GM19452 (cell line): ENCODE measurements at regions not wholly inside any gene's neighbourhood (a gene's known extent, or its start where the extent isn't known, plus 50 kb on each side); places are given as distances from the start of the nearest gene placed in this dataset.
"Not testable (repeated sequence)": the region's sequence is repeated elsewhere in the genome, so short reads cannot be mapped to it uniquely, and the experiment has no call there.

ENCODE experiments used
- ATAC-seq: cut with Tn5 transposase; IDR thresholded peaks from one replicate; pipeline ENCODE4 v1.9.1; 2021; ENCODE audit not compliant: unreplicated experiment

DNA sequence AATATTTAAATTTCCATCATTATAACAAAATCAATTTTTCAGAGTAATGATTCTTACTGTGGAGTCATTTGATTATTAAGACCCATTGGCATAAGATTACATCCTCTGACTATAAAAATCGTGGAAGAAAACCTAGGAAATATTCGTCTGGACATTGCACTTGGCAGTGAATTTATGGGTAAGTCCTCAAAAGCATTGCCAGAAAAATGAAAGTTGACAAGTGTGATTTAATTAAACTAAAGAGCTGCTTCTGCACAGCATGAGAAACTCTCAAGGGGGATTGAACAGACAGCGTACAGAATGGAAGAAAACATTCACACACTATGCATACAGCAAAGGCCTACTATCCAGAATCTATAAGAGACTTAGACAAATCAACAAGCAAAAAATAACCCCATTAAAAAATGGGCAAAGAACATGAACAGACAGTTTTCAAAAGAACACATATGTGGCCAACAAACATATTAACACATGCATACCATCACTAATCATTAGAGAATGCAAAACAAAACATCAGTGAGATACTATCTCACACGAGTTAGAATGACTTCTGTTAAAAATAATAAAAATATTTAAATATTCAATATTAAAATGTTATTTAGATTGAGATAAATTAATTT is 111.4 kb downstream of the CCDC74A start:
- not testable (repeated sequence) for ATAC-seq

DNA sequence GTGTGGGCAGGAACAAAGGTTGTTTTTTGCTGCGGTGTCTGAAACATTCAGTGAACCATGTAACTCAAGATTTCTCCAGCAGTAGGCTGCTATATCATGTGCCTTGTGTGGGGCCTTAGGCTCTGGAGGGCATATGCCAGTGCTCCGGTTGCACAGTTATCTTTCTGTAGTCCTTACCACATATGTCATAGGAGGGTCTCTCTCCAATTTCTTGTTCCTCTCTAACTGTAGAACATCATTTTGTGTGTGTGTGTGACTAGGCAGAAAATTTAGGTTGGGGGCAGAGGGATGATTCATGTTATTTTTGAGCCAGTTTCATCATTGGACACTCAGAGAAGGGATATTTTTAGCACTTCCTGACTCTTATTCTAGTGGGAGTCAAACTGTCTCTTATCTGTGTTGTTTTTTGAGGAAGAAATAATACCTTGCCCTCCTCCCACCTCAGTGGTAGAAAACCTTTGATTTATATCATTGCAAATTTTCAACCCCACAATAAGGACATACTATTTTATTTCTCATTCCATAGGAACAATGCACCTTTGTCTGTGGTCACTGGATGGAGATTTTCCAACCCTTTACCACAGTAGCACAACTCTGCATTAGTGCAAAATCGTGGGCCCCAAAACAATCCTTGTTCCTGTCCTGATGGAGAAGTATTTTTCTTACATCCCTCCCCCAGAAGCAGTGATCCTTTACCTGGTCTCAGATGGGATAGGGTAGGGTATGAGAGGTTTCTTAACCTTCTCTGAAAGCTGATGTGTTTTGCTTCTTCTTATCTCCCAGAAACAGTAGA is 113.9 kb downstream of the CCDC74A start:
- ATAC-seq: no peak

GRCh38 chr2:131643180-131643579 is 115.5 kb downstream of the CCDC74A start:
- ATAC-seq: not testable (repeated sequence)

DNA sequence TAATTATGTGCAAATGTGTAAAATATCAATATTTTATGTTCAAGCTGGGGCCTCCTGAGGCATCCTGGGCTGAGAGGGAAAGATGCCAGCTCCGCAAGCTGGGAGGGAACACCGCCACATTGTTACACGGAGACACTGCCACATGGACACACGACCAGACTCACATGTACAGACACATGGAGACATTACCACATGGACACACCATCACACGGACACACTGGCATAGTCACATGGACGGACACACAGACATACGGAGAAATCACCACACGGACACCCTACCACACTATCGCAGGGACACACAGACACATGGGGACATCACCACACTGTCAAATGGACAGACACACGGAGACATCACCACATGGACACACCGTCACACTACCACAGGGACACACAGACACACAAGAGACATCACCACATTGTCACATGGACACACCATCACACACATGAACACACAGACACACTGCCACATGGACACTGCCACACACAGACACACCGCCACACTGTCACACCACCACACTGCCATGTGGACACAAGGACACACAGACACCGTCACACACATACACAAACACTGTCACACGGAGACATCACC is 117.6 kb downstream of the CCDC74A start:
- no peak for ATAC-seq

GRCh38 chr2:131646220-131646619 is 118.5 kb downstream of the CCDC74A start:
- not testable (repeated sequence) for ATAC-seq

DNA sequence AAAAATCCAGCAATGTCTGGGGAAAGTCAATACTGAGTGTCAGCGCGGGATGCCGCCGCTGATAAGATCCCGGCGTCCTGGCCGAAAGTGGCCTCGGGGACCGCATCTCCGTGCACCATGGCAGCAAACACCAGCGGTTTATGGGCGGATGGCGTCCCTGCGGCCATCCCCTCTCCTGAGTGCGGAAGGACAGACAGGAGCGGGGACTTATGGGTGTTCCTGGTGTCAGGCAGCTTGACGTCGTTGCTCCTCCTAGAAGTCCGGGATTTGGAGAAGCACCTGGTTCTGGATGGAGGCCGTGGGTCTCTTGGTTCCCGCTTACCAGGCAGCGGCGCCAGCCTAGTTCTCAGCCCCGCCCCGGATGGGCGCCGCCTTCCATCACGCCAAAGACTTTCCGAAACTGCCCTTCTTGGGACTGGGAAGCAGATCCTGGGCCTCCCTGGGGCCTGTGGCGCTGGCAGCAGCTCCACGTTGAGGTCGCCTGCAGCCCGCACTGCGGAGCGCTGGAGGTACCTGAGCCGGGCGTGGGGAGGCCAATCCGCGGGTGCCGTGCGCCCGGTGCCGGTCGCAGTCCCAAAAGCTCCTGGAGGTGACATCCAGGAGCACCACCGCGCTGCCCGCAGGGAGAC is 119.1 kb downstream of the CCDC74A start:
- ATAC-seq: no peak

GRCh38 chr2:131648565-131648964 is 120.9 kb downstream of the CCDC74A start:
- ATAC-seq: not testable (repeated sequence)

DNA sequence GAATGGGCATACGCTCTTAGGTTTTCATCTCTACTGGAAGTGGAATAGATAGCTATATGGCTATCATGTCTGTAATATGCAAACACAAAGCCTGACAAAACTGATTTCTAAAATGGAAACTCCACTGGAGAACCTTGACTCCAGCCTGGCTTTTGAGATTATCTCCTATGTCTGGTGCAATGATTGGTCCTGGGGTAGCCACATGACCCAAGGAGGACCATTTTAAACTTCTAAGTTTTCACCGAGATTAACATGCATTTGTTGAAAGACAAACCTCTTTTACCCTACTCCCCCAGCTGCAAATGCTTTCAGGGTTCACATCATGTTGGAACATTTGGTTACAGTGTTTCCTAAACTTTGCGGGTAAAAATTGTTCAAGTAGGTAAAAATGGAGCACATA is 124.6 kb downstream of the CCDC74A start:
- not testable (repeated sequence) for ATAC-seq

DNA sequence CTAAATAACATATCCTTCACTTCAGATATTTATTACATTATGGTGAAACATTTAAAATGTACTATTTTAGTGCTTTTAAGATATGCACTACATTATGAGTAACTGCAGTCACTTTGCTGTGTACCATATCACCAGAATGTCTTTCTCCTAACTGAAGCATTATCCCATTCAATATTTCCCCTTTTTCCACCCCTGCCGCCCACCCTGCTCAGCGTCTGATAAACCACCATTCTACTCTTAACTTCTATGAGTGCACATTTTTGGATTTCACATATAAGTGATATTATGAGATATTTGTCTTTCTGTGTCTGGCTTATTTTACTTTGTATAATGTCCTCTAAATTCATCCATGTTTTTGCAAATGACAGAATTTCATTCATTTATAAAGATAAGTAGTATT is 126.4 kb downstream of the CCDC74A start:
- not testable (repeated sequence) for ATAC-seq

DNA sequence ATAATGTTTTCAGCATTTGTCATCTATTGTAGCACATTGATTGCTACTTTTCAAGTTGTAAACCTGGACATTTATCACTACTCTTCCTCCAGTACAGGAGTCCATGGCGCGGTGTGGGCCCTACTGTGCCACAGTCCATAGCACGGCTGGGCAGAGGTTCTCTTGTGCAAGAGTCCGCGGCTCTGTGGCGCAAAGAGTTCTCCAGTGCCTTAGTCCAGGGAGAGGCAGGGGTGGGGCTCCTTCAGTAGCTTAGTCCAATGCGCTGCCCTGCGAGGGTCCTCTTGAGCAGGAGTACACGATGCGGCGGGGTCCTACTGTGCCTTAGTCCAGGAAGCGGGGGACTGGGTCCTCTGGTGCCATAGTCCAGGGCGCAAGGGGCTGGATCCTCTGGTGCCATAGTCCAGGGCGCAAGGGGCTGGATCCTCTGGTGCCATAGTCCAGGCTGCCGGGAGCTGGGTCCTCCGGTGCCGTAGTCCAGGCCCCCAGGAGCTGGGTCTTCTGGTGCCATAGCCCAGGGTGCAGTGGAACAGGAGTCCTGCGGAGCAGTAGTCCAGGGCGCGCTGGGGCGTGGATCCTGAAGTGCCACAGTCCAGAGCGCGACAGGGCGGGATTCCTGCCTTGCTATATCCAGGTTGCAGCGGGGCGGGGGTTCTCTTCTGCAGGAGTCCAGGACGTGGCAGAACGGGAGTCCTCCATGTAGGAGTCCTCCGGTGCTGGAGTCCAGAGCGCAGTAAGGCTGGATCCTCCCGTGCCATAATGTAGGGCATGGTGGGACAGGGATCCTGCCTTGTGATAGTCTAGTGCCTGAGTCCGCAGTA is 129.3 kb downstream of the CCDC74A start:
- ATAC-seq: no peak

DNA sequence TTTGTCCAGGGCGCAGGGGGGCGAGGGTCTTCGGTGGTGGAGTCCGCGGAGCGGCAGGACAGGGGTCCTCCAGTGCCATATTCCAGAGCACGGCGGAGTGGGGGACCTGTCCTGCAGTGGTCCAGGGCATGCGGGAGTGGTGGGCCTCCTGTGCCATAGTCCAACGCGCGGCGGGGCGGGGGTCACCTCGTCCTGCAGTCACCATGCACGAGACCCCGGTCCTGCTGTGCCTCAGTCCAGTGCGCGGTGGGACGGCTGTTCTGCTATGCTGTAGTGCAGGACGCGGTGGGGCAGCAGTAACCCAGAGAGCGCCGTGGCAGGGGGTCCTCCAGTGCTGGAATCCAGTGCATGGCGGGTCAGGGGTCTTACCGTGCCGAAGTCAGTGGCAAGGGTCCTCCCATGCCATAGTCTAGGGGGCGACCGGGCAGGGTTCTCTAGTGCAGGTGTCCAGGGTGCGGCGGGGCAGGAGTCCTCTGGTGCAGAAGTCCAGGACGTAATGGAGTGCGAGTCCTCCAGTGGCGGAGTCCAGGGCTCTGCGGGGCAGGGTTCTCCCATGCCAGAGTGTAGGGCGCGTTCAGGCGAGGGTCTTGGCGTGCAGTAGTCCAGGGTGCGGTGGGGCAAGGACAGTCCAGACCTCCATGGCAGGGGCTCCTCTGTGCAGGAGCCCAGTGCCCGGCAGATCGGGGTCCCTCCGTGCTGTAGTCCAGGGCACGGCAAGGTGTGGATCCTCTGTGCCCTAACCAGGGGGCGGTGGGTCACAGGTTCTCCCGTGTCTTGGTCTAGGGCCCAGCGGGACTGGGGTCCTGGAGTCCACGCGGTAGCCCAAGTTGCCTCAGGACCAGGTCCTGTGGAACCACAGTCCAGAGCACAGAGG is 130.4 kb downstream of the CCDC74A start:
- no peak for ATAC-seq

DNA sequence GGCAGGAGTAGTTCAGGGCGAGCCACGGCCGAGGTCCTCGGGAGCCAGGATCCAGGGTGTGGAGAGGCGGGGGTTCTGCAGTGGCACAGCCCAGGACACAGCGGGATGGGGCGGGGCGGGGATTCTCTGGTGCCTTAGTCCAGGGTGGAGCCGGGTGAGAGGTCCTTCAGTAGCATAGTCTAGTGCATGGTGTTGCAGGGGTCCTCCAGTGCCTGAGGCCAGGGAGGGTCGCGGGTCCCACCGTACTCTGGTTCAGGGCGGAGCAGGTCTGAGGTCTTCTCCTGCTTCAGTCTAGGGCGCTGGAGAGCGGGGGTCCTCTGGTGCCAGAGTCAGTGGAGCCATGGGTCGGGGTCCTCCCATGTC is 131.1 kb downstream of the CCDC74A start:
- no peak for ATAC-seq

- ATAC-seq: no peak
These were observed 131.5 kb downstream of the CCDC74A start for GRCh38 chr2:131659168-131659572.

DNA sequence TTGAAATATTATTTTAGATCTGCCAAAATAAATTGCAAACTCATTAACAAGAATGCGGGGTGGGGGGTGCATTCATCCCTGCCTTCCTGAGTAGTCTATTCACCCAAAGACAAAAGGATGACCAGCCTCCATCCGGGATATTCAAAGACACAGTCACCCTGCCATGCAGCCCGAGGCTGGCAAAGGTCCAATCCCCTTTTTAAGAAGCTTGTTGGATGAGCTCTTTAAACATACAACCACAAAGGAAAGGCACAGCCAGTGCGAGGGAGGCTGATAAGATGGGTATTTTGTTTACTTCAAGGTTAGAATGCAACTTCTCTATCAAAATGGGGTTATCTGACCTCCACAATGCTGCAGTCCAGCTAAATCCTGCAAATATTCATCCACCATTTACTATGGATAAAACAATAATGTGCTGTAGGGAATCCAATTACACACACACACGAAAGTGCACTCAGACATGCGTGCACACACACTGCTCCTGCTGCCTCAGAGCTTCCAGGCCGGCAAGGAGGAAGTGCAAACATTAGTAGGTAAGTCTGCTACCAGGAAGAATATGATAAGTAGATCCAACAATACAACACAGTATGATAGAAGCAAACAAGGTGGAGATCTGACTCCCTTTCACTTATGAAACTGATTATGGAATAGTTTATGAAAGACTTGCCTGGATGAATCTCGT is 133.6 kb downstream of the CCDC74A start:
- ATAC-seq: not testable (repeated sequence)

- ATAC-seq: not testable (repeated sequence)
These were observed 134.3 kb downstream of the CCDC74A start for GRCh38 chr2:131661884-131662535.

DNA sequence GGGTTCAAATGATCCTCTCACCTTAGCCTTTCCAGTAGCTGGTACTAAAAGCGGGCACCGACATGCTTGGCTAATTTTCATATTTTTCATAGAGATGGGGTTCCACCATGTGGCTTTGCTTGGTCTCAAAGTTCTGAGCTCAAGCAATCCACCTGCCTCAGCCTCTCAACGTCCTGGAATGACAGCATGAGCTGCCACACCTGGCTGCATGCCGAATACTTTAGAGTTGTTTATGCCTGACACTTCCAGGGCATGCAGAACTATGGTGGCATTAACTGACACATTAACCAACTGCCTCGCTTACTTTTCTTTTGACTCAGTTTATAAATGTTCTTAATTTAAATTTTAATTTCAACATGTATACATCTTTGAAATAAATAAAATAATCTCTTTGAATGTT is 135.8 kb downstream of the CCDC74A start:
- ATAC-seq: not testable (repeated sequence)

GRCh38 chr2:131665716-131666115 is 138.0 kb downstream of the CCDC74A start:
- ATAC-seq: not testable (repeated sequence)

DNA sequence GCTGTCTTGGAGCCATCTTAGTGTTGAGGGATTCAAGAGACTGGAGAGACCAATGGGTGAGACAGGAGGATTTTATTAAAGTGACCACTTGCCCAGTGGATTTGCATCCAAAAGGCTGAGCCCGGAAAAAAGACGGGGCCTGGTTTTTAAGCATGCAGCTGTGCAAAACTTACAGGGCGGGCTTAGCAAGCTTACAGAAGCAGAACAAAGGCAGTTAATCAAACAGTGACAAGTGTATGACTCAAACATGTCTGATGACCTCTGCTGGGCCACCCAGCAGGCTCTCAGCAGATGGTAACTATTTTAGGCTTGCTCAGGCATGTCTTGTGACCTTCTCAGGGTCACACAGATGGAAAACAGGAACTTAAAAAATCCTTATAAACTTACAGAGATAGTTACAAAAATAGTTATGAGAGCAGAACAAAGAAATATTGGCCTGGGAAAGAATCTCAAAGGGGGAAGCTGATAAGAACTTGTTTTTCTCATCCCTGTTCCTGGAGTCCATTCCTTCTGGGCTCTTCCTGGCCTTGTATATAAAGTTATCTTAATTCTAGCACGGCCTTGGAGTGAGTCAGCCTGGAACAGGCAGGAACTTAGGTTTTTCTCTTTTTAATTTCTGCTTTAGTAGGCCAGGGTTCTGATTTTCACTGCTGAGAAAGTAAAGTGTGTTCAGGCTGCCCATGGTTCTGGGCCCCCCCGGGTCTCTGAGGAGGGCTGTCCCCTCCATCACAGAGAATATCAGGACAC is 141.3 kb downstream of the CCDC74A start:
- ATAC-seq: not testable (repeated sequence)
